H9 (cell line): ENCODE measurements at regions not wholly inside any gene's neighbourhood (a gene's known extent, or its start where the extent isn't known, plus 50 kb on each side); places are given as distances from the start of the nearest gene placed in this dataset.
A peak's percentile ranks its signal among the peaks of the same experiment; 100 is the strongest.

Experiments used
- DNase-seq: peaks from one replicate; pipeline ENCODE4 v3.0.0-alpha.2; 2017
- H2AFZ ChIP-seq: one replicate; pipeline ENCODE4 v1.6.1; 2013; ENCODE audit warnings: mild to moderate bottlenecking, low read length, control low read depth, moderate library complexity
- H2AK5ac ChIP-seq: 2 replicates; pipeline ENCODE4 v1.6.1; 2013; ENCODE audit warnings: low read length, control low read depth, mixed read lengths; ENCODE audit not compliant: insufficient read length
- H2BK120ac ChIP-seq: one replicate; pipeline ENCODE4 v1.6.1; 2013; ENCODE audit warnings: low read depth, mild to moderate bottlenecking, low read length, control low read depth, inconsistent platforms; ENCODE audit not compliant: poor library complexity, severe bottlenecking
- H2BK12ac ChIP-seq: 2 replicates; pipeline ENCODE4 v1.6.1; 2013; ENCODE audit warnings: low read length, control low read depth, mixed read lengths, low read depth; ENCODE audit not compliant: insufficient read length
- H2BK15ac ChIP-seq: 2 replicates; pipeline ENCODE4 v1.6.1; 2013; ENCODE audit warnings: low read depth, low read length, control low read depth
- H2BK20ac ChIP-seq: one replicate; pipeline ENCODE4 v1.6.1; 2013; ENCODE audit warnings: low read depth, mild to moderate bottlenecking, low read length, control low read depth, inconsistent platforms; ENCODE audit not compliant: poor library complexity, severe bottlenecking
- H2BK5ac ChIP-seq: 2 replicates; pipeline ENCODE4 v1.6.1; 2013; ENCODE audit warnings: low read length, control low read depth, mixed read lengths; ENCODE audit not compliant: insufficient read length
- H3K14ac ChIP-seq: 2 replicates; pipeline ENCODE4 v1.6.1; 2013; ENCODE audit warnings: low read length, control low read depth; ENCODE audit not compliant: insufficient read depth
- H3K18ac ChIP-seq: 2 replicates; pipeline ENCODE4 v1.6.1; 2013; ENCODE audit warnings: low read depth, mild to moderate bottlenecking, mixed read lengths, low read length, control low read depth; ENCODE audit not compliant: insufficient read length
- H3K23ac ChIP-seq: 2 replicates; pipeline ENCODE4 v1.6.1; 2013; ENCODE audit warnings: low read length, control low read depth, mixed read lengths, low read depth; ENCODE audit not compliant: insufficient read length
- H3K23me2 ChIP-seq: 2 replicates; pipeline ENCODE4 v1.6.1; 2013; ENCODE audit warnings: low read depth, mild to moderate bottlenecking, mixed read lengths, low read length, control low read depth; ENCODE audit not compliant: insufficient read length, poor library complexity, severe bottlenecking
- H3K27ac ChIP-seq: 2 replicates; pipeline ENCODE4 v1.5.1; 2013; ENCODE audit warnings: low read length, control low read depth, mixed read lengths, low read depth; ENCODE audit not compliant: insufficient read length
- H3K27me3 ChIP-seq: 2 replicates; pipeline ENCODE4 v1.6.1; 2013; ENCODE audit warnings: low read length, control low read depth, inconsistent platforms; ENCODE audit not compliant: insufficient read depth
- H3K4ac ChIP-seq: 2 replicates; pipeline ENCODE4 v1.6.1; 2013; ENCODE audit warnings: low read depth, mild to moderate bottlenecking, control low read depth, inconsistent platforms, low read length, moderate library complexity
- H3K4me1 ChIP-seq: 2 replicates; pipeline ENCODE4 v1.6.1; 2013; ENCODE audit warnings: low read length, control low read depth, inconsistent platforms; ENCODE audit not compliant: insufficient read depth
- H3K4me2 ChIP-seq: 2 replicates; pipeline ENCODE4 v1.6.1; 2013; ENCODE audit warnings: low read length, control low read depth, mixed read lengths; ENCODE audit not compliant: insufficient read length, insufficient read depth
- H3K56ac ChIP-seq: 2 replicates; pipeline ENCODE4 v1.6.1; 2013; ENCODE audit warnings: low read depth, mild to moderate bottlenecking, mixed read lengths, low read length, control low read depth; ENCODE audit not compliant: insufficient read length
- H3K79me1 ChIP-seq: 2 replicates; pipeline ENCODE4 v1.6.1; 2013; ENCODE audit warnings: low read depth, mild to moderate bottlenecking, moderate library complexity, low read length, control low read depth, inconsistent platforms; ENCODE audit not compliant: insufficient read depth, poor library complexity, severe bottlenecking
- H3K79me2 ChIP-seq: 2 replicates; pipeline ENCODE4 v1.6.1; 2013; ENCODE audit warnings: low read length, control low read depth, inconsistent platforms; ENCODE audit not compliant: insufficient read depth
- H3K9ac ChIP-seq: 2 replicates; pipeline ENCODE4 v1.6.1; 2013; ENCODE audit warnings: low read length, control low read depth, mixed read lengths; ENCODE audit not compliant: insufficient read length; ENCODE audit errors: extremely low read depth
- H3K9me3 ChIP-seq: one replicate; pipeline ENCODE4 v1.6.1; 2013; ENCODE audit warnings: low read depth, low read length, inconsistent platforms; ENCODE audit not compliant: control insufficient read depth
- H3T11ph ChIP-seq: one replicate; pipeline ENCODE4 v1.6.1; 2013; ENCODE audit warnings: mild to moderate bottlenecking, low read length, control low read depth, inconsistent platforms
- H4K20me1 ChIP-seq: one replicate; pipeline ENCODE4 v1.6.1; 2013; ENCODE audit not compliant: control insufficient read depth, insufficient read length, insufficient read depth
- H4K5ac ChIP-seq: 2 replicates; pipeline ENCODE4 v1.6.1; 2013; ENCODE audit warnings: low read depth, mild to moderate bottlenecking, mixed read lengths, low read length, control low read depth; ENCODE audit not compliant: insufficient read length
- H4K8ac ChIP-seq: replicated peaks from 2 replicates; pipeline ENCODE4 v1.6.1; 2013; ENCODE audit warnings: low read length, control low read depth, mixed read lengths, low read depth; ENCODE audit not compliant: insufficient read length
- H4K91ac ChIP-seq: 2 replicates; pipeline ENCODE4 v1.6.1; 2013; ENCODE audit warnings: low read depth, mild to moderate bottlenecking, moderate library complexity, mixed read lengths, low read length, control low read depth; ENCODE audit not compliant: insufficient read length
- H3K27ac Mint-ChIP-seq, 3 experiments: 2 replicates in 2 of 3; 3 replicates in 1 of 3; pipeline ENCODE4 v1.8.0; 2020 to 2021; ENCODE audit warnings: mixed read lengths in 3 of 3, mild to moderate bottlenecking in 1 of 3, moderate library complexity in 1 of 3
- H3K27me3 Mint-ChIP-seq: 2 replicates; pipeline ENCODE4 v1.8.0; 2021; ENCODE audit warnings: low read depth, mild to moderate bottlenecking, moderate library complexity, mixed read lengths
- H3K36me3 Mint-ChIP-seq, 3 experiments: 2 replicates in 2 of 3; 3 replicates in 1 of 3; pipeline ENCODE4 v1.8.0; 2020 to 2021; ENCODE audit warnings: low read depth in 3 of 3, mixed read lengths in 3 of 3; ENCODE audit not compliant: insufficient read depth in 1 of 3
- H3K4me1 Mint-ChIP-seq, 2 experiments: 2 replicates each; pipeline ENCODE4 v1.8.0; 2020; ENCODE audit warnings: mixed read lengths in 2 of 2
- H3K4me3 Mint-ChIP-seq, 2 experiments: 2 replicates in 1 of 2; 3 replicates in 1 of 2; pipeline ENCODE4 v1.8.0; 2020 to 2021; ENCODE audit warnings: mild to moderate bottlenecking in 2 of 2, mixed read lengths in 2 of 2, moderate library complexity in 1 of 2
- H3K9me3 Mint-ChIP-seq, 2 experiments: 2 replicates in 1 of 2; 3 replicates in 1 of 2; pipeline ENCODE4 v1.8.0; 2020; ENCODE audit warnings: mild to moderate bottlenecking in 2 of 2, mixed read lengths in 2 of 2, moderate library complexity in 1 of 2
- CTCF ChIP-seq: fragments of 200-600 bp; sonication (generic); conservative IDR thresholded peaks from 3 replicates; pipeline ENCODE4 v1.8.0; 2021; ENCODE audit warnings: antibody characterized with exemption, mild to moderate bottlenecking
- WGBS: extraction: QIAGEN DNeasy Blood & Tissue Kit; methylation state at CpG from one replicate; pipeline ENCODE4 v1.1.7; 2013; ENCODE audit warnings: missing lambda C conversion rate, low lambda C conversion rate, mixed read lengths; ENCODE audit not compliant: insufficient read length; ENCODE audit errors: extremely low coverage; 5-methylcytosine and 5-hydroxymethylcytosine counted together

GRCh38 chr12:93308281-93308680 lies 69.4 kb upstream of the NUDT4 start:
- Histone ChIP-seq H2AK5ac (no peak overlapping the region), H4K5ac (no peak overlapping the region), H3K23ac (no peak overlapping the region), H3K4me1 (no peaks in the 10 kb centered on the region), H3K4me2 (no peak overlapping the region), H2BK12ac (no peak overlapping the region), H4K8ac (no peak overlapping the region), H2BK120ac (no peak overlapping the region), H3K79me2 (no peaks in the 10 kb centered on the region), H3K9me3 (no peaks in the 10 kb centered on the region), H2BK15ac (no peak overlapping the region), H3K56ac (no peak overlapping the region), H4K91ac (no peak overlapping the region), H2BK20ac (no peak overlapping the region), H3K9ac (no peak overlapping the region), H3T11ph (no peak overlapping the region), H3K23me2 (no peaks in the 10 kb centered on the region), H3K4ac (no peak overlapping the region), H2BK5ac (no peak overlapping the region), H4K20me1 (no peaks in the 10 kb centered on the region), H3K27ac (no peak overlapping the region), H3K18ac (no peak overlapping the region), H3K14ac (no peak overlapping the region), H3K27me3 (no peaks in the 10 kb centered on the region), H3K79me1 (no peaks in the 10 kb centered on the region), H2AFZ (no peak overlapping the region)
- peaks cover 0 to 9% (median 7%) of the 10 kb centered on the region in 3 experiments; a peak in 3 of 7 replicates for H3K36me3 Mint-ChIP-seq
- H3K4me3 Mint-ChIP-seq: no peak overlapping the region
- peaks cover 2 to 5% of the 10 kb centered on the region in 2 experiments; a peak in 1 of 4 replicates for H3K4me1 Mint-ChIP-seq
- H3K27me3 Mint-ChIP-seq: peaks cover 2% of the 10 kb centered on the region; the same call in 1 of the 2 replicates
- no peak for DNase-seq
- WGBS: no CpG with 5 or more reads among the region's 4 CpGs
- peaks cover 9% of the 10 kb centered on the region in 2 experiments for H3K9me3 Mint-ChIP-seq
- TF ChIP-seq CTCF: no peak
- peak overlapping the region in 1 of 3 experiments; percentile 44; a peak in 1 of 7 replicates for H3K27ac Mint-ChIP-seq
